ENCODE measurements at regions not wholly inside any gene's neighbourhood (a gene's known extent, or its start where the extent isn't known, plus 50 kb on each side); places are given as distances from the start of the nearest gene placed in this dataset.

DNA sequence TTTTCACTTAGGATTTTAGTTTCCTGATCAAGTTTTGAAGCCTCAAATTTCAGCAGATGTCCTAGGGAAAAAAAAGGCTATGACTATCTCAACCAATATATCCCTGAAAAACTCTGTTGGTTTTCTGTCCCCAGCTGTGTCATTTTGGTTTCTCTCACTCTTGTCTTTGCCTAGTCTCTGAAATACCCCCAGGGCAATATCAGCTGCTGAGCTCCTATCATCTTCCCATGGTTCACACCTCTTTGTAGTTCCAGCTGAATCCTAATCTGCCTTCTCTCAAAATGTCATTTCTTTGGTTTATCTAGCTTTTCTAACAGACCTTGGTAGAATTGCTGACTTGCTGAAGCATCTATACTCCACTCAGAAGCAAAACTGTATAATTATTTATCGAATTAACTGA is 2370.5 kb downstream of the ARAP2 start:
- no peak for TF ChIP-seq EZH2 (IDR thresholded peaks at IDR 0.05; ENCODE audit: insufficient read depth, poor library complexity, severe bottlenecking)
- no peak for TF ChIP-seq EZH2phosphoT487 (IDR thresholded peaks at IDR 0.05; ENCODE audit: insufficient read depth, low read depth)
